ENCODE measurements at regions not wholly inside any gene's neighbourhood (a gene's known extent, or its start where the extent isn't known, plus 50 kb on each side); places are given as distances from the start of the nearest gene placed in this dataset.
A peak's percentile ranks its signal among the peaks of the same experiment; 100 is the strongest.

DNA sequence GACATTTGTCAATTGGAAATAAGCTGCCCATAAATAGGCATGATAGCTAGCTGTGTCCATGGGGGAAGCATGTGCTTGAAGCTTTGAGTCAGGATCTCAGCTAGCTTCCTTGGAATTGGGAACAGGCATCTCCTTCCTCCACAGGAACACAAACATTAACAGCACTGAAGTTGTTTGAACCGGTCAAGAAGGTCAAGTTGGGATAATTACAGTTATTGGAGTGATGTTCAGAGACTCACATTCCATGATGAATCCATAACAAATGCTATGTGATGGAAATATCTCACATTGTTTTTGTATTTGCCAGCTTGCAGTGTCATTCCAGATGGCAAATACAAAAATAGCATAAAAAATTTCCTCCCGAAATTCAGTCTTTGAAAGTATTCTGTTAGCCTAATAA is 347.6 kb upstream of the SMIM21 start:
- Histone ChIP-seq H3K27ac (ENCODE audit: low read depth, low read length) (no peak overlapping the region), H3K4me1 (ENCODE audit: insufficient read depth, low read length) (peaks cover 15% of the 10 kb centered on the region), H3K36me3 (ENCODE audit: insufficient read depth, low read length) (no peaks in the 10 kb centered on the region), H3K9ac (ENCODE audit: low read length) (no peak overlapping the region), H3K4me3 (ENCODE audit: low read depth in 1 of 2, low read length in 2 of 2) (no peak overlapping the region), H3K9me3 (ENCODE audit: low read length) (no peaks in the 10 kb centered on the region), H3K27me3 (ENCODE audit: control insufficient read depth in 1 of 2, insufficient read depth in 2 of 2, low read length in 2 of 2) (no peaks in the 10 kb centered on the region)

DNA sequence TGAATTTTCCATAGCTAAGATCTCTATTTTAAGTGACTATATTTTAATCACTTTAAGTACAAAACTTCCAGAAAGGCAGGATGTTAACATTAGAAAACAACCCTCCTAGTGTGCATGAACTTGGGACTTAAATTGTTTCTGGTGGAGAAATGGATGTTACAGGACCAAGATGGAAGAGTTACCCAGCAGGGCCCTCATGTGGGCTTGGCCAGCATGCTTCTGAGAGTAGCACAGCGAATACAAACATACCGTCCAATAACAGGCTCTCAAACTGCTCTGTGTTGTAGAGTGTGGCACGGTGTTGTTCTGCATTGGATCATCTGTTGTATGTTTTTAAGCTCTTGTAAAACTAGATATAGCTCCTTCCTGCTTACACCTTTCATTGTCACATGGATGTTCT is 346.1 kb upstream of the SMIM21 start:
- H3K27me3 ChIP-seq (ENCODE audit: control insufficient read depth in 1 of 2, insufficient read depth in 2 of 2, low read length in 2 of 2) = no peaks in the 10 kb centered on the region
- H3K27ac ChIP-seq (ENCODE audit: low read depth, low read length) = no peak overlapping the region
- no peak overlapping the region for H3K4me3 ChIP-seq (ENCODE audit: low read depth in 1 of 2, low read length in 2 of 2)
- no peaks in the 10 kb centered on the region for H3K36me3 ChIP-seq (ENCODE audit: insufficient read depth, low read length)
- H3K9ac ChIP-seq (ENCODE audit: low read length) = no peak overlapping the region
- peaks cover 15% of the 10 kb centered on the region for H3K4me1 ChIP-seq (ENCODE audit: insufficient read depth, low read length)
- H3K9me3 ChIP-seq (ENCODE audit: low read length) = no peaks in the 10 kb centered on the region

DNA sequence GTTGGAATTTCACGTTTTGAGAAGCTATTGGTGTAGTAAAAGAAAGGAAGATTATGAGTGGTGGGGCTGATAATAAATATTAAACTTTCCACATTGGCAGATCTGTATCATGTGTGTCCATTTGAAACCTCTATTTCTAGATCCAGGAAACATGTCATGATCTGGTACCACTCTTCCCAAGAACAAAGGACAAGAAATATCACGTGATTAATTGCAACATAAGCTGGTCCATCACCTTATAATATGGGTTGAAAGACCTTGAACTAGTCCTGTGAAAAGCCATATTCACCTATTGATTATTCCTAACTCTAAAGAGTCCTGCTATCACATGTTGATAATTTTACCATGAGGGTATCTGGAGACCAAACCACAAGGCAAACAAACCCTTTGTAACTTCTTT is 335.3 kb upstream of the SMIM21 start:
- H3K36me3 ChIP-seq (ENCODE audit: insufficient read depth, low read length) = no peaks in the 10 kb centered on the region
- H3K9ac ChIP-seq (ENCODE audit: low read length) = no peak overlapping the region
- H3K9me3 ChIP-seq (ENCODE audit: low read length) = no peaks in the 10 kb centered on the region
- no peaks in the 10 kb centered on the region for H3K4me1 ChIP-seq (ENCODE audit: insufficient read depth, low read length)
- H3K4me3 ChIP-seq (ENCODE audit: low read depth in 1 of 2, low read length in 2 of 2) = no peak overlapping the region
- no peaks in the 10 kb centered on the region for H3K27me3 ChIP-seq (ENCODE audit: control insufficient read depth in 1 of 2, insufficient read depth in 2 of 2, low read length in 2 of 2)
- no peak overlapping the region for H3K27ac ChIP-seq (ENCODE audit: low read depth, low read length)

DNA sequence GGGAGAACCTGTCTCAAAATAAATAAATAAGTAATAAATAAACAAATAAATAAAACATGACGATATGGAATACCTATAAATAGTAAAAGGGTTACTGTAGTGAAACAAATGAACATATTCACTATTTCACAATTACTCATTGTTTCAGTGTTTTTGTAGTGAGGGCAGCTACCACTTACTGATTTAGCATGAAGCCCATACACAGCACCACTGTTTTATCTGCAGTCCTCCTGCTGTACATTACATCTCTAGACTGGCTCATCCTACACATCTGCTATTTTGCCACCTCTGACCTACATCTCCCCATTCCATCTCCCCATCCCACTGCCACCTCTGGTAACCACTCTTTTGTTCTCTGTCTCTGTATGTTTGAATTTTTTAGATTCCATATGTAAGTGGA is 332.7 kb upstream of the SMIM21 start:
- Histone ChIP-seq H3K4me3 (ENCODE audit: low read depth in 1 of 2, low read length in 2 of 2) (no peak overlapping the region), H3K9ac (ENCODE audit: low read length) (no peak overlapping the region), H3K9me3 (ENCODE audit: low read length) (no peaks in the 10 kb centered on the region), H3K4me1 (ENCODE audit: insufficient read depth, low read length) (no peaks in the 10 kb centered on the region), H3K27me3 (ENCODE audit: control insufficient read depth in 1 of 2, insufficient read depth in 2 of 2, low read length in 2 of 2) (no peaks in the 10 kb centered on the region), H3K27ac (ENCODE audit: low read depth, low read length) (no peak overlapping the region), H3K36me3 (ENCODE audit: insufficient read depth, low read length) (no peaks in the 10 kb centered on the region)

DNA sequence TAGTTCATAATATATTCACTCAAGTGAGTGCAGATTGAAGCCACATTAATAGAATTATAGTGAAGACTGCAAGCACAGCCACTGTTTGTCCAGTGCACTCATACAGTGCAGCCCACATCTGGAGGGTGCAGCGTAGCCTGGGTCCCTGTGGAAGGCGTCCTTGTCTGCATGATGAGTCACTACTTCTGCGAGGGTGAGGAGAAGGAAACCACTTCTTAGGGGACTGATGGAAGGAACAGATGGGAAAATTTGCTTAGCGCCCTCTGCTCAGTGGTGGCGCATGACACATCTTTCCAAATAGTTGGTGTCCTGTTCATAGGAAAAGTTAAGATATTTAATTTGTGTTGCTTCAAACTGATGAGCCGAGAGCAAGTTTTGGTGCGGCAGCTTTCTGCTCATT is 330.4 kb upstream of the SMIM21 start:
- H3K9ac ChIP-seq (ENCODE audit: low read length) = no peak overlapping the region
- H3K27ac ChIP-seq (ENCODE audit: low read depth, low read length) = no peak overlapping the region
- no peak overlapping the region for H3K4me3 ChIP-seq (ENCODE audit: low read depth in 1 of 2, low read length in 2 of 2)
- H3K4me1 ChIP-seq (ENCODE audit: insufficient read depth, low read length) = no peaks in the 10 kb centered on the region
- H3K9me3 ChIP-seq (ENCODE audit: low read length) = no peaks in the 10 kb centered on the region
- H3K27me3 ChIP-seq (ENCODE audit: control insufficient read depth in 1 of 2, insufficient read depth in 2 of 2, low read length in 2 of 2) = no peaks in the 10 kb centered on the region
- no peaks in the 10 kb centered on the region for H3K36me3 ChIP-seq (ENCODE audit: insufficient read depth, low read length)

DNA sequence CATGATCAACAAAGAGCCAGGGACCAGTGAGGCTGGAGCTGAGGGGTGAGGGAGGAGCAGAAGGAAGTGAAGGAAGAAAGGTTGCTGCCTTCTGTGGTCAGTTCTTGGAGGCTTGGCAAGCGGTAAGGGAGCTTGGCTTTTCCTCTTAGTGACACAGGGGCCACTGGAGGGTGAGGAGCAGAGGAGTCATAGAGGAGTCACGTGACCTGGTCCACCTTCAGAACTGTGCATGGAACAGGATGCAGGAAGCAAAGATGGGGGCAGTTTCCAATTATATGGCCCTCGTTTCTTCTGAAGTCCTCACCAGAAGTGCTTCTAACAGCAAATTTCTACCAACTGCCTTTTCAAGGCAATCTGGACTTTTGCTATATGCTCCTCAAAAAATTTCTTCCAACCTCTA is 326.9 kb upstream of the SMIM21 start:
- Histone ChIP-seq H3K9ac (ENCODE audit: low read length) (no peak overlapping the region), H3K27me3 (ENCODE audit: control insufficient read depth in 1 of 2, insufficient read depth in 2 of 2, low read length in 2 of 2) (no peaks in the 10 kb centered on the region), H3K4me1 (ENCODE audit: insufficient read depth, low read length) (peaks cover 4% of the 10 kb centered on the region), H3K4me3 (ENCODE audit: low read depth in 1 of 2, low read length in 2 of 2) (no peak overlapping the region), H3K27ac (ENCODE audit: low read depth, low read length) (no peak overlapping the region), H3K9me3 (ENCODE audit: low read length) (no peaks in the 10 kb centered on the region), H3K36me3 (ENCODE audit: insufficient read depth, low read length) (no peaks in the 10 kb centered on the region)

DNA sequence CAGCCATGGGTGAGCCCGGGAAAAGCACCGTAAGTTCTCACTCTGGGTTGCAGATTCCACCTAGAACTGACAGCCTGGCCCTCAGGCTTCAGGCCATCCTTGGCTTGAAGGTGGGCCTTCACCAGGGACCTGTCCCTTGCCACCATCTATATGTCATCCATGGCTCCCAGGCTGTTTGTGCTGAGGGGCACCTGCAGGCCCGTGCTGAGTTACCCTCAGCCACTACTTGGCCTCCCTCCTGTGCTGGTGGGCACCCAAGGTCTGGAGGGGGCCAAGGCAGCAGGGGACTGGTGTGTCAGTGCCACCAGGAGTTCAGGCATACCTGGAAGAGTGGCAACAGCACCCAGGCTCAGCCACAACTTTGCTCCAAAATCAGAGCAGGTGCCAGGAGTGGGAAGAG is 326.2 kb upstream of the SMIM21 start:
- Histone ChIP-seq H3K27ac (ENCODE audit: low read depth, low read length) (no peak overlapping the region), H3K9ac (ENCODE audit: low read length) (no peak overlapping the region)

DNA sequence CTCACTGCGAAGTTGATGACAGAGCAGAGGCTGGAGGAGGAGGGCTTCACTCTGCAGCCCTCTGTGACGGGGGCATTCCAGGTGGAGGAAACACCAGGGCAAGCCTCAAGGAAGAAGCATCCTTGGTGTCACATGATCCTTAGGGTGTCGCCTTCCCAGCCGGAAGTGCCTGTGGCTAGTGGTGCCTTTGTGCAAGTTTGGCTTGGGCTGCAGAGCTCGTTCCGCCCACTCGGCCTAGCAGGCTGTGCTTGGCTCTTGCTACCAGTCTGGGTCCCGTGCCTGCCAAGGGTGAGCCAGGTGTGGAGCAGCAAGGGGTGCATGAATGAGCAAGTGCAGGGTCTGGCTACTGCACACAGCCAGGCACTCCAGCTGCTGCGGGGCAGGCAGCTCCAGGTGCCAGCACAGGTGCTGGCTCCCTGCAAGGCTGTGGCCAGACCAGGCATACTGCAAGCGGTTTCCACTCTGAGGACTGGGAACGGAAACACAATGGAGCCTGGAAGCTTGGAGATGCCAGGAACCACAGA is 325.3 kb upstream of the SMIM21 start:
- Histone ChIP-seq H3K9ac (ENCODE audit: low read length) (no peak overlapping the region), H3K27ac (ENCODE audit: low read depth, low read length) (no peak overlapping the region), H3K36me3 (ENCODE audit: insufficient read depth, low read length) (no peaks in the 10 kb centered on the region), H3K4me1 (ENCODE audit: insufficient read depth, low read length) (peaks cover 4% of the 10 kb centered on the region), H3K4me3 (ENCODE audit: low read depth in 1 of 2, low read length in 2 of 2) (no peak overlapping the region), H3K9me3 (ENCODE audit: low read length) (no peaks in the 10 kb centered on the region), H3K27me3 (ENCODE audit: control insufficient read depth in 1 of 2, insufficient read depth in 2 of 2, low read length in 2 of 2) (no peaks in the 10 kb centered on the region)

More for the DNA sequence above, 326.2 kb upstream of the SMIM21 start:
- peaks cover 4% of the 10 kb centered on the region for H3K4me1 ChIP-seq (ENCODE audit: insufficient read depth, low read length)
- H3K9me3 ChIP-seq (ENCODE audit: low read length) = no peaks in the 10 kb centered on the region
- no peaks in the 10 kb centered on the region for H3K27me3 ChIP-seq (ENCODE audit: control insufficient read depth in 1 of 2, insufficient read depth in 2 of 2, low read length in 2 of 2)
- H3K4me3 ChIP-seq (ENCODE audit: low read depth in 1 of 2, low read length in 2 of 2) = no peak overlapping the region
- H3K36me3 ChIP-seq (ENCODE audit: insufficient read depth, low read length) = no peaks in the 10 kb centered on the region

DNA sequence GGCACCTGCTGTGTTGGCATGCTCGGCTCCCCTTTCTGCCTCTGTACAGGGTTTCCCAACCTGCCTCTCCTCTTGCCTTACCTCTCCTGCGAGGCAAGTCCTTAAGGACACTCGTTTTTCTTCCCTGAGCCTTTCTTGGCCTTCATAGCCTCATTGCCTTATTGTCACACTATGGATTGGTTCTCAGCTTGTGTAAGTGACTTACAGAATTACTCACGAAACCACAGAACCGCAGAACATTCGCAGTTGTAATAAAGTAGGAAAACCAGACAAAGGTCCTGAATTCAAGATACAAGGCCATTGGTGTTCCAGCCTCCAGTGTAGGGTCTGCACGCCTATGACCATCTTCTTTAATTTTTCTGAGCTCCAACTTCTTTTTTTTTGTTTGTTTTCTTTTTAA is 317.6 kb upstream of the SMIM21 start:
- H3K4me3 ChIP-seq (ENCODE audit: low read depth in 1 of 2, low read length in 2 of 2) = no peak overlapping the region
- H3K27ac ChIP-seq (ENCODE audit: low read depth, low read length) = no peak overlapping the region
- H3K9me3 ChIP-seq (ENCODE audit: low read length) = no peaks in the 10 kb centered on the region
- no peak overlapping the region for H3K9ac ChIP-seq (ENCODE audit: low read length)
- H3K36me3 ChIP-seq (ENCODE audit: insufficient read depth, low read length) = no peaks in the 10 kb centered on the region
- H3K4me1 ChIP-seq (ENCODE audit: insufficient read depth, low read length) = peaks cover 17% of the 10 kb centered on the region
- no peaks in the 10 kb centered on the region for H3K27me3 ChIP-seq (ENCODE audit: control insufficient read depth in 1 of 2, insufficient read depth in 2 of 2, low read length in 2 of 2)

DNA sequence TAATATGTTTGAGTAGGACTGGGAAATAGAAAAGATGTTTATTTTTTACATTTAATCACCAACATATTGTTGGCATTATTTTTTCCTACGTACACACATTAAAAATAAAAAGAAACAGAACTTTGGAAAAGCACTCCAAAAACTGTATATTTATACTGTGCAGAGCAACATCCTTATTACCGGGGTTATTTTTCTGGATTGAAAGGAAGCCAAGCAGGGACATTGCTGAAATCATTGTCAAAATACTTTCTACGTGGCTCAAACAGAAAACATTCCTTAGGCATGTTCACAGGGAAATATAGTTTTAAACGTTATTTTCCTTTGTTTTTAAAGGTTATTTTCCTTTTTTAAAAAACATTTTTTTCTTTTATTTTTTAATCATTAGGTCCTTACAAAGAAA is 315.0 kb upstream of the SMIM21 start:
- Histone ChIP-seq H3K9ac (ENCODE audit: low read length) (no peak overlapping the region), H3K4me1 (ENCODE audit: insufficient read depth, low read length) (peaks cover 17% of the 10 kb centered on the region), H3K27me3 (ENCODE audit: control insufficient read depth in 1 of 2, insufficient read depth in 2 of 2, low read length in 2 of 2) (no peaks in the 10 kb centered on the region), H3K9me3 (ENCODE audit: low read length) (no peaks in the 10 kb centered on the region), H3K4me3 (ENCODE audit: low read depth in 1 of 2, low read length in 2 of 2) (no peak overlapping the region), H3K36me3 (ENCODE audit: insufficient read depth, low read length) (no peaks in the 10 kb centered on the region), H3K27ac (ENCODE audit: low read depth, low read length) (peak overlapping the region; percentile 39)

DNA sequence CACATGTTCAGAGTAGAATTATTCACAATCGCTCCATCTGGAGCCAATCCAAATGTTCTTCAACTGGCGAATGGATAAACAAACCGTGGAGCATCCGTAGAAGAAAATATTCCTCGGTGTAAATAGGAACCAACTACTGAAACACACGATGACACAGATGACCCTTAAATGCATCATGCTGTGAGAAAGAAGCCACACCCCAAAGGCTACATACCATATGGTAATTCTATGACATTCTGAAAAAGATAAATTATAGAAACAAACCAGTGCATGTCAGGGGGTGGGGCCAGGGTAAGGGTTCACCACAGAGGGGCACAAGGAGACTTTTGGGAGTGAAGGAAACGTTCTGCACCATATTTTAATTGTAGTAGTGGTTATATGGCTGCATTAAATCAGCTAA is 312.2 kb upstream of the SMIM21 start:
- Histone ChIP-seq H3K27ac (ENCODE audit: low read depth, low read length) (no peak overlapping the region), H3K4me3 (ENCODE audit: low read depth in 1 of 2, low read length in 2 of 2) (no peak overlapping the region), H3K27me3 (ENCODE audit: control insufficient read depth in 1 of 2, insufficient read depth in 2 of 2, low read length in 2 of 2) (no peaks in the 10 kb centered on the region), H3K9me3 (ENCODE audit: low read length) (no peaks in the 10 kb centered on the region), H3K36me3 (ENCODE audit: insufficient read depth, low read length) (no peaks in the 10 kb centered on the region), H3K9ac (ENCODE audit: low read length) (no peak overlapping the region), H3K4me1 (ENCODE audit: insufficient read depth, low read length) (peaks cover 17% of the 10 kb centered on the region)

DNA sequence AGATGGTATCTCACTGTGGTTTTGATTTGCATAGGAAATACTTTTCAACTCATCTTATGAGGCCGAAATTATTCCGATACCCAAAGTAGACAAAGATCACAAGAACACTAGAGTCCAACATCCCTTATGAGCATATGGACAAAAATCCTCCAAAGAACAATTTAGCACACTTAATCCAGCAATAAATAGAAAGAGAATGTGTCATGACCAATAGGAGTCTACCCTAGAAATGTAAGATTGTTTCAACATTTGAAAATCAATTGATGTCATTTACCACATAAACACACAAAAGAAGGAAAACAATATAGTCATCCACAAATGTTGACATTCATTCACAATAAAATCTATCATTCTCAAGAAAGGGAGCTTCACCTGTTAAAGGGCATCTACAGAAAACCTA is 307.8 kb upstream of the SMIM21 start:
- H3K27ac ChIP-seq (ENCODE audit: low read depth, low read length) = no peak overlapping the region
- H3K4me3 ChIP-seq (ENCODE audit: low read depth in 1 of 2, low read length in 2 of 2) = no peak overlapping the region
- H3K4me1 ChIP-seq (ENCODE audit: insufficient read depth, low read length) = peaks cover 4% of the 10 kb centered on the region
- H3K9me3 ChIP-seq (ENCODE audit: low read length) = no peaks in the 10 kb centered on the region
- no peaks in the 10 kb centered on the region for H3K27me3 ChIP-seq (ENCODE audit: control insufficient read depth in 1 of 2, insufficient read depth in 2 of 2, low read length in 2 of 2)
- no peak overlapping the region for H3K9ac ChIP-seq (ENCODE audit: low read length)
- no peaks in the 10 kb centered on the region for H3K36me3 ChIP-seq (ENCODE audit: insufficient read depth, low read length)
